OCI-M2 (cell line): ENCODE measurements at regions not wholly inside any gene's neighbourhood (a gene's known extent, or its start where the extent isn't known, plus 50 kb on each side); places are given as distances from the start of the nearest gene placed in this dataset.
"Not testable (repeated sequence)": the region's sequence is repeated elsewhere in the genome, so short reads cannot be mapped to it uniquely, and the experiment has no call there.

Experiments used
- DNase-seq: peaks from one replicate; lab custom pipeline; 2025; ENCODE audit not compliant: unreplicated experiment; lab: John Stamatoyannopoulos, UW

- DNase-seq = no peak
Observed at GRCh38 chr2:160583813-160584537, 90.4 kb upstream of the RBMS1 start.

- no peak for DNase-seq
Observed at GRCh38 chr2:160584972-160585494, 91.4 kb upstream of the RBMS1 start.

GRCh38 chr2:160590664-160591063, 97.1 kb upstream of the RBMS1 start:
- DNase-seq = no peak

GRCh38 chr2:160592401-160592800, 98.8 kb upstream of the RBMS1 start:
- no peak for DNase-seq

- DNase-seq = no peak
Observed at GRCh38 chr2:160592993-160593392, 99.4 kb upstream of the RBMS1 start.

GRCh38 chr2:160596441-160596840, 102.8 kb upstream of the RBMS1 start:
- no peak for DNase-seq

- not testable (repeated sequence) for DNase-seq
Observed at GRCh38 chr2:160600437-160600836, 106.8 kb upstream of the RBMS1 start.

- DNase-seq = no peak
Observed at GRCh38 chr2:160602073-160602472, 108.5 kb upstream of the RBMS1 start.

GRCh38 chr2:160603771-160604510, 110.3 kb upstream of the RBMS1 start:
- no peak for DNase-seq

GRCh38 chr2:160606341-160606740, 112.7 kb upstream of the RBMS1 start:
- DNase-seq = no peak

GRCh38 chr2:160608599-160608998, 115.0 kb upstream of the RBMS1 start:
- no peak for DNase-seq

- no peak for DNase-seq
Observed at GRCh38 chr2:160609346-160609745, 115.7 kb upstream of the RBMS1 start.

GRCh38 chr2:160610041-160610440, 116.4 kb upstream of the RBMS1 start:
- DNase-seq = no peak

- DNase-seq = no peak
Observed at GRCh38 chr2:160612266-160612856, 118.8 kb upstream of the RBMS1 start.

- no peak for DNase-seq
Observed at GRCh38 chr2:160613466-160614153, 120.0 kb upstream of the RBMS1 start.

- DNase-seq = no peak
Observed at GRCh38 chr2:160614391-160614790, 120.8 kb upstream of the RBMS1 start.

GRCh38 chr2:160615706-160616105, 122.1 kb upstream of the RBMS1 start:
- no peak for DNase-seq

GRCh38 chr2:160616149-160616548, 122.5 kb upstream of the RBMS1 start:
- no peak for DNase-seq

GRCh38 chr2:160621748-160622147, 128.1 kb upstream of the RBMS1 start:
- no peak for DNase-seq

GRCh38 chr2:160628020-160628637, 134.5 kb upstream of the RBMS1 start:
- not testable (repeated sequence) for DNase-seq

- no peak for DNase-seq
Observed at GRCh38 chr2:160628811-160629210, 135.2 kb upstream of the RBMS1 start.
